ENCODE measurements at regions not wholly inside any gene's neighbourhood (a gene's known extent, or its start where the extent isn't known, plus 50 kb on each side); places are given as distances from the start of the nearest gene placed in this dataset.

DNA sequence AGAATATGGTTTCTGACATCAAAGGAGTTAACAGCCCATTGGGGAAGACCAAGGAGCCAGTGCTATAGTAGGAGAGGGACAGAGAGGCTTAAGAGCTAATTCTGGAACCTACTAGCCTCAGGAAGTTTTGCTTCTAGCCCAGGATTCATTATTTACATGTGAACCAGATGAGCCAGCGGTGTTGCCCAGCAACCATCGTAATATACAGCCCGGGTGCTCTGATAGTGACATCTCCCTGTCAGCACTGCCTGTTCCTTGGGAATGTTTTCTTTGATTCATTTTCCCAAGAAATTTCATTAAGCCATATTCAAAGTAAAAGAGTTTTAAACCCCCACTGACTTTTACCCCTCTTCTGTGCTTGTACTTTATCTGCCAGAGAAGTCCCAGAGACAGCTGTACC is 217.4 kb upstream of the ADAMTSL1 start:
- Histone ChIP-seq H3K27me3 (no peaks in the 10 kb centered on the region), H3K9me3 (no peaks in the 10 kb centered on the region), H3K27ac (no peak overlapping the region), H3K4me1 (no peaks in the 10 kb centered on the region), H3K36me3 (no peaks in the 10 kb centered on the region), H3K4me3 (no peak overlapping the region)
- intact Hi-C loops (cut with DNase I), result loop anchor here (10.0 kb wide), 1 partner anchor 768 kb away; no protein-coding TSS in a partner anchor
- ATAC-seq (no peak), DNase-seq (no peak)
- TF ChIP-seq CTCF (IDR thresholded peaks at IDR 0.05), result no peak

GRCh38 chr9:18260521-18260920 is 213.4 kb upstream of the ADAMTSL1 start:
- H3K4me1 ChIP-seq, result no peaks in the 10 kb centered on the region
- no peak overlapping the region for H3K27ac ChIP-seq
- no peak overlapping the region for H3K4me3 ChIP-seq
- DNase-seq (no peak), ATAC-seq (no peak)
- no peak for TF ChIP-seq CTCF (IDR thresholded peaks at IDR 0.05)
- intact Hi-C loops (cut with DNase I), result no loop called here
- H3K9me3 ChIP-seq, result no peaks in the 10 kb centered on the region
- H3K36me3 ChIP-seq, result no peaks in the 10 kb centered on the region
- H3K27me3 ChIP-seq, result no peaks in the 10 kb centered on the region

DNA sequence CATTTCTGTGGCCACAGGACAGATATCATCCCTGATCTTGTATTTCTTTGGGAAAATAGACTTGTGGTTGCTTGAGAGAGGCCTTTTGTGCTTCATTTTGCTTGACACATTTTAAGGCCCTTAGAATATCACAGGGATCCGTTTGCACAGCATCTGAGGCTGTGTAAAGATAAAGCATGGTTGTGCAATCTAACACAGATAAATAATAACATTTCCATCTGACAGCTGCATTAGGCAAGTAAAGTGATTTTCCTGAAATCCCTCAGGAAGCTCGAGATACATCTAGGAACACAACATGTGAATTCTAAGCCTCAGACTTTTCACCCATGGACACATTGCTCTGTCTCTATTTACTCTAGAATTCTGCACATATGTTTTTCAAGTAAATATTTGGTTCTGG is 212.8 kb upstream of the ADAMTSL1 start:
- Histone ChIP-seq H3K4me1 (no peaks in the 10 kb centered on the region), H3K27me3 (no peaks in the 10 kb centered on the region), H3K36me3 (no peaks in the 10 kb centered on the region), H3K27ac (no peak overlapping the region), H3K4me3 (no peak overlapping the region), H3K9me3 (no peaks in the 10 kb centered on the region)
- ATAC-seq (no peak), DNase-seq (no peak)
- intact Hi-C loops (cut with DNase I), result no loop called here
- no peak for TF ChIP-seq CTCF (IDR thresholded peaks at IDR 0.05)

- Histone ChIP-seq H3K9me3 (no peaks in the 10 kb centered on the region), H3K27ac (no peak overlapping the region), H3K4me3 (no peak overlapping the region), H3K36me3 (no peaks in the 10 kb centered on the region), H3K4me1 (no peaks in the 10 kb centered on the region), H3K27me3 (no peaks in the 10 kb centered on the region)
- DNase-seq (no peak), ATAC-seq (no peak)
- TF ChIP-seq CTCF (IDR thresholded peaks at IDR 0.05), result no peak
- intact Hi-C loops (cut with DNase I), result no loop called here
Observed at GRCh38 chr9:18263377-18263776, 210.6 kb upstream of the ADAMTSL1 start.

DNA sequence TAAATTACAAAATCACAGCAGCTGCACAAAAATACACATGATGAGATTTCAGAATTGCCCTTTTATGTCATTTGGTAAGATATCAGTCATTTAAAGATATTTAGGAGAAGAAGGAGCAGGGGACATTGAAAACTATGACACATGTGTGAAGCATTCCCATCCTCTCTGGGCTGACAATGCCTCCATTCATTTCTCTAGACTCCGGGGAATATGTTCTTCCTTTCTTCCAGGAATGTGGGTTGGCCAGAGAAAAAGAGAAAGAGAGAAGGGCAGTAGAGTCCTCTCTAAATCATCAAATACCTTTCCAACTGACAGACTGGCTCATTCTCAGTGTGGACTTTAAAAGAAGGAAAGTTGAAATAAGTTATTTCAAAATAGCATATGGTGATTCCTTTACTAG is 205.6 kb upstream of the ADAMTSL1 start:
- DNase-seq (no peak), ATAC-seq (no peak)
- intact Hi-C loops (cut with DNase I), result no loop called here
- no peak for TF ChIP-seq CTCF (IDR thresholded peaks at IDR 0.05)
- H3K36me3 ChIP-seq, result no peaks in the 10 kb centered on the region
- no peak overlapping the region for H3K27ac ChIP-seq
- H3K4me1 ChIP-seq, result no peaks in the 10 kb centered on the region
- H3K27me3 ChIP-seq, result no peaks in the 10 kb centered on the region
- H3K9me3 ChIP-seq, result peaks cover 4% of the 10 kb centered on the region
- no peak overlapping the region for H3K4me3 ChIP-seq

GRCh38 chr9:18269561-18269960 is 204.4 kb upstream of the ADAMTSL1 start:
- Histone ChIP-seq H3K27ac (no peak overlapping the region), H3K4me1 (no peaks in the 10 kb centered on the region), H3K36me3 (no peaks in the 10 kb centered on the region), H3K4me3 (no peak overlapping the region), H3K9me3 (peaks cover 4% of the 10 kb centered on the region), H3K27me3 (no peaks in the 10 kb centered on the region)
- ATAC-seq (no peak), DNase-seq (no peak)
- TF ChIP-seq CTCF (IDR thresholded peaks at IDR 0.05), result no peak
- intact Hi-C loops (cut with DNase I), result no loop called here
